Thyroid gland (tissue), 4 donors: ENCODE measurements at regions not wholly inside any gene's neighbourhood (a gene's known extent, or its start where the extent isn't known, plus 50 kb on each side); places are given as distances from the start of the nearest gene placed in this dataset.

Source experiments
- DNase-seq, 2 donors: peaks; one replicate each; pipeline ENCODE4 v3.0.0-alpha.2; 2019
- H3K27ac ChIP-seq, 3 donors: fragments of 200-600 bp; sonication (generic); 1 replicate in 2 of 3; 2 replicates in 1 of 3; pipeline ENCODE4 v1.5.1; 2016 to 2019; ENCODE audit warnings: mild to moderate bottlenecking in 1 of 3, moderate library complexity in 1 of 3
- H3K27me3 ChIP-seq: fragments of 200-600 bp; sonication (generic); one replicate; pipeline ENCODE4 v1.5.1; 2019
- H3K36me3 ChIP-seq, 2 donors: fragments of 200-600 bp; sonication (generic); one replicate each; pipeline ENCODE4 v1.5.1; 2016 to 2019
- H3K4me1 ChIP-seq, 2 donors: fragments of 200-600 bp; sonication (generic); one replicate each; pipeline ENCODE4 v1.5.1; 2017 to 2019
- H3K4me3 ChIP-seq, 3 donors: fragments of 200-600 bp; sonication (generic); replicated peaks in 1 of 3; 1 replicate in 2 of 3; 2 replicates in 1 of 3; pipeline ENCODE4 v1.5.1; 2016; ENCODE audit warnings: mild to moderate bottlenecking in 1 of 3
- H3K9me3 ChIP-seq: fragments of 200-600 bp; sonication (generic); one replicate; pipeline ENCODE4 v1.5.1; 2017
- POLR2A ChIP-seq, 2 donors: fragments of 450-650 bp; IDR thresholded peaks; one replicate each; pipeline ENCODE4 v1.6.1; 2017; ENCODE audit warnings: antibody characterized with exemption in 2 of 2, mild to moderate bottlenecking in 2 of 2, moderate library complexity in 1 of 2
- WGBS, 2 donors: methylation state at CpG; one replicate each; pipeline ENCODE4 v1.1.5; 2017; 5-methylcytosine and 5-hydroxymethylcytosine counted together
- intact Hi-C: fragments of 100-400 bp; cut with DNase I; formaldehyde crosslinking; loops from one replicate; pipeline ENCODE4 v1.15.1; 2023
- TF ChIP-seq, protein P1 (sequence below), 6 experiments: fragments of 200-600 bp in 3 of 6; fragments of 450-650 bp in 3 of 6; sonication (generic) in 3 of 6; IDR thresholded peaks; one replicate each; pipeline ENCODE4 v1.5.1; 2016 to 2019; ENCODE audit warnings: antibody characterized with exemption in 6 of 6, mild to moderate bottlenecking in 2 of 6, inconsistent platforms in 1 of 6, moderate library complexity in 1 of 6

DNA sequence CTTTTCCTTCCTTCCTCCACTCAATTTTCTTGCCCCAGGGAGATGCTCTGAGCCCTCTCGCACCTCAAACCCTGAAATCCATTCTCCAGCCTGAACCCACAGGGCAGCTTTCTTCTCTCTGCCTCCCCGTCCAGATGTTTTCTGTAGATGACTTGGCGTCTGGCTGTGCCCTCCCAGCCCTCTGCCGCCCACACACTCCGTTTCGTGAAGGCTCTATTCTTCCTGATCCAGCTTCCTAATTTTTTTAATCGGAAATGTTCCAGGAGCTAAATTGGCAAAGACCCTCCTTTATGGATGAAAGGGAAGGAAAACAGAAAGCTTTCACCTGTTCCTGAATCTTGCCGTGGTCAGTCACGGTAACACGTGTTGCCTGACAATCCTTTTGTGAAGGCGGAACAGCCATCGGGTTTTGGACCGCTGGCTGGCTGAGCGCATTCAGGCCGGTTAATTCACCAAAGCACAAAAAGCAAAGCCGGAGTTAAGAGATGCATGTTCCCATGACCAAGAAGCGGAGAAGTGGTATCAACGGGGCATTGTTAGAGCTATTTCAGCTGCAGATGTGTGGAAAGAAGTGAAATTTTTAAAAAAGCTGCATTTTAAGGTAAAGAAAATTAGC is 70.2 kb upstream of the FBRSL1 start:
- Histone ChIP-seq H3K4me1 (peaks cover 0 to 4% of the 10 kb centered on the region in 2 donors), H3K4me3 (no peak overlapping the region), H3K9me3 (no peaks in the 10 kb centered on the region), H3K27me3 (no peaks in the 10 kb centered on the region), H3K36me3 (no peaks in the 10 kb centered on the region), H3K27ac (no peak overlapping the region)
- WGBS, 2 donors = 37 to 43% methylated on average over 18 of the region's 18 CpGs
- TF ChIP-seq, protein P1, sequence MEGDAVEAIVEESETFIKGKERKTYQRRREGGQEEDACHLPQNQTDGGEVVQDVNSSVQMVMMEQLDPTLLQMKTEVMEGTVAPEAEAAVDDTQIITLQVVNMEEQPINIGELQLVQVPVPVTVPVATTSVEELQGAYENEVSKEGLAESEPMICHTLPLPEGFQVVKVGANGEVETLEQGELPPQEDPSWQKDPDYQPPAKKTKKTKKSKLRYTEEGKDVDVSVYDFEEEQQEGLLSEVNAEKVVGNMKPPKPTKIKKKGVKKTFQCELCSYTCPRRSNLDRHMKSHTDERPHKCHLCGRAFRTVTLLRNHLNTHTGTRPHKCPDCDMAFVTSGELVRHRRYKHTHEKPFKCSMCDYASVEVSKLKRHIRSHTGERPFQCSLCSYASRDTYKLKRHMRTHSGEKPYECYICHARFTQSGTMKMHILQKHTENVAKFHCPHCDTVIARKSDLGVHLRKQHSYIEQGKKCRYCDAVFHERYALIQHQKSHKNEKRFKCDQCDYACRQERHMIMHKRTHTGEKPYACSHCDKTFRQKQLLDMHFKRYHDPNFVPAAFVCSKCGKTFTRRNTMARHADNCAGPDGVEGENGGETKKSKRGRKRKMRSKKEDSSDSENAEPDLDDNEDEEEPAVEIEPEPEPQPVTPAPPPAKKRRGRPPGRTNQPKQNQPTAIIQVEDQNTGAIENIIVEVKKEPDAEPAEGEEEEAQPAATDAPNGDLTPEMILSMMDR (IDR thresholded peaks at IDR 0.05) = no peak
- TF ChIP-seq POLR2A (IDR thresholded peaks at IDR 0.05) = no peak
- no peak for DNase-seq
- intact Hi-C loops = loop anchor here (5.0 kb wide), 1 partner anchor 103 kb away; no protein-coding TSS in a partner anchor

DNA sequence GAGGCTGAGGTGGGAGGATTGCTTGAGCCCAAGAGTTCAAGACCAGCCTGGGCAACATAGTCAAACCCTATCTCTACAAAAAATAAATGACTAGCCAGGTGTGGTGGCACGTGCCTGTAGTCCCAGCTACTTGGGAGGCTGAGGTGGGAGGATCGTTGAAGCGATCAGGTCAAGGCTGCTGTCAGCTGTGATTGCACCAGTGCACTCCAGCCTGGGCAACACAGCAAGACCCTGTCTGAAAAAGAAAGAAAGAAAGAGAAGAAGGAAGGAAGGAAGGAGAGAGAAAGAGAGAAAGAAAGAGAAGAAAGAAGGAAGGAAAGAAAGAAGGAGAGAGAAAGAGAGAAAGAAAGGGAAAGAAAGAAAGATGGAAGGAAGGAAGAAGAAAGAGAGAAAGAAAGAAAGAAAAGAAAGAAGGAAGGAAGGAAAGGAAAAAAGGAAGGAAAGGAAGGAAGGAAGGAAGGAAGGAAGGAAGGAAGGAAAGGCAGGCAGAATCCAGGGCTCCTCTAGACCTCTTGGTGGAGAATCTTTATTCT is 71.5 kb upstream of the FBRSL1 start:
- TF ChIP-seq, protein P1 (IDR thresholded peaks at IDR 0.05) = no peak
- TF ChIP-seq POLR2A (IDR thresholded peaks at IDR 0.05) = no peak
- DNase-seq = no peak
- 93 to 94% methylated on average over 3 of the region's 3 CpGs for WGBS, 2 donors
- H3K27ac ChIP-seq = no peak overlapping the region
- no peaks in the 10 kb centered on the region for H3K27me3 ChIP-seq
- intact Hi-C loops = loop anchor here (5.0 kb wide), 1 partner anchor 104 kb away; no protein-coding TSS in a partner anchor
- no peak overlapping the region for H3K4me3 ChIP-seq
- no peaks in the 10 kb centered on the region for H3K36me3 ChIP-seq
- peaks cover 0 to 4% of the 10 kb centered on the region in 2 donors for H3K4me1 ChIP-seq
- no peaks in the 10 kb centered on the region for H3K9me3 ChIP-seq

DNA sequence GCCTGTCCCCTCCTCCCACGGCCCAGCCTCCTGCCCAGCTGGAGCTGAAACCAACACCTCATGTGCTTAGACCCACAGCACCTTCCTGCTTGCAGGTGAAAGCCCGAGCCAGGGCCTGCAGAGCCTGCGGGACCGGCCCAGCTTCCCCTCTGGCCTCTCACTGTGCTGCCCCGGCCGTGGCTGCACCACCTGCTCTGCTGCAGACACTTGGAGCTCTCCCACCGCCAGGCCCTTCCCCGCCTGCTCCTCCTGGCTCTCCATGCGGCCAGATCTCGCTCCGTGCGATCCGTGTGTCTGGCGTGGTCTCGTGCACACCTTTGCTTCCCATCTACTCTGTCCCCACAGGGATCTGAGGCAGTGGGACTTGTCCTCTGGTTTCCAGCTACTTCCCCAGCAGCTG is 72.2 kb upstream of the FBRSL1 start:
- Histone ChIP-seq H3K27ac (no peak overlapping the region), H3K4me3 (no peak overlapping the region), H3K9me3 (no peaks in the 10 kb centered on the region), H3K4me1 (peaks cover 0 to 4% of the 10 kb centered on the region in 2 donors), H3K36me3 (no peaks in the 10 kb centered on the region), H3K27me3 (no peaks in the 10 kb centered on the region)
- WGBS, 2 donors = 86 to 88% methylated on average over 11 to 15 of the region's 15 CpGs
- DNase-seq = no peak
- intact Hi-C loops = loop anchor here (5.0 kb wide), 1 partner anchor 105 kb away; no protein-coding TSS in a partner anchor
- TF ChIP-seq POLR2A (IDR thresholded peaks at IDR 0.05) = no peak
- TF ChIP-seq, protein P1 (IDR thresholded peaks at IDR 0.05) = no peak

DNA sequence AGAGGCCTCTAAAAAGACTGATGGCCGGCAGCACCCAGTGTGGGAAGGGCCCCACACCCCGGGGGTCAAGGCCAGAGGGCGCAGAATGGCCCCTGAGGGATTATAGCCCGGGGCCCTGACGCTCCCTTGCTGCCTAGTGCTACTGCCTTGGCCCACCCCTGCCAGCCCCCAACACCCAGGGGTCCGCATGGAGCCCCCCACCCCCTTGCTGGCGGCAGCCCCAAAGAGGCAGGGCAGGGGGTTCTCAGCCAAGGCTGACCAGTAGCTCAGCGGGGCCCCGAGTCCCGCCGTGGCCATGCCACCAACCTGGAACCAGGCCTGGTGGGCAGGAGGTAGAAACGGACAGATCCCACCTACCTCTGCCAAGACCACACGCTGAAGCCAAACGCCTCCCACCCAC is 73.1 kb upstream of the FBRSL1 start:
- Histone ChIP-seq H3K36me3 (no peaks in the 10 kb centered on the region), H3K4me1 (peaks cover 0 to 4% of the 10 kb centered on the region in 2 donors), H3K9me3 (no peaks in the 10 kb centered on the region), H3K27me3 (no peaks in the 10 kb centered on the region), H3K4me3 (no peak overlapping the region), H3K27ac (no peak overlapping the region)
- WGBS, 2 donors = 81 to 96% methylated on average over 7 to 8 of the region's 14 CpGs
- no peak for TF ChIP-seq POLR2A (IDR thresholded peaks at IDR 0.05)
- TF ChIP-seq, protein P1 (IDR thresholded peaks at IDR 0.05) = no peak
- intact Hi-C loops = loop anchor here (5.0 kb wide), 1 partner anchor 105 kb away; no protein-coding TSS in a partner anchor
- no peak for DNase-seq

DNA sequence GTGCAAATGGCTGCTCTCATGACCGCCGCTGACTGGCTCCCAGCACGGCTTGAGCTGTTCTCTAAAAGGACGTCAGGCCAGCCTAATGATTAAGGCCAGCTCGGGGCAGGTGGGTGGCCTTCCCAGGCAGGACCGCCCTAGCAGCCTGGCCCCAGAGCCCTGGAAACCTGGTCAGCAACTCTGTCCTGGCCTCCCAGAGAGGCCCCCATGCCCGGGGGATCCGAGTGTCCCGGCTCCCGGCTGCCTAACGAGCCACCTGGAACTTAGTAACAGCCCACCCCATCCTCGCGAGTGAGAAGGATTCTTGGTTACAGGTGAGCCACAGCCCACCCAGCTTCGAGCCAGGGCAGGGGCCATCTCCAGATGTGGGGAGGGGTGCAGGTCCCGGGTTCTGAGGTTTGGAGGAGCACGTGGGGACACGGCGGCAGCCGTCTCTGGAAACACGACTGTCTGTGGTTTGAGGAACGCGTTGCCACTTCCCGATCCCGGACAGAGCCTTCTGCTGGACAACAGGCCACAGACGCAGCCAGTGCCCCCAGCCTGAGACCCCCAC is 73.8 kb upstream of the FBRSL1 start:
- Histone ChIP-seq H3K36me3 (no peaks in the 10 kb centered on the region), H3K9me3 (no peaks in the 10 kb centered on the region), H3K4me3 (no peak overlapping the region), H3K27me3 (no peaks in the 10 kb centered on the region), H3K4me1 (peaks cover 0 to 4% of the 10 kb centered on the region in 2 donors), H3K27ac (no peak overlapping the region)
- WGBS, 2 donors = 76 to 87% methylated on average over 7 to 9 of the region's 25 CpGs
- TF ChIP-seq, protein P1 (IDR thresholded peaks at IDR 0.05) = no peak
- TF ChIP-seq POLR2A (IDR thresholded peaks at IDR 0.05) = no peak
- DNase-seq = no peak
- intact Hi-C loops = loop anchor here (5.0 kb wide), 1 partner anchor 106 kb away; no protein-coding TSS in a partner anchor
